ENCODE measurements at regions not wholly inside any gene's neighbourhood (a gene's known extent, or its start where the extent isn't known, plus 50 kb on each side); places are given as distances from the start of the nearest gene placed in this dataset.
"Not testable (repeated sequence)": the region's sequence is repeated elsewhere in the genome, so short reads cannot be mapped to it uniquely, and the experiment has no call there.

DNA sequence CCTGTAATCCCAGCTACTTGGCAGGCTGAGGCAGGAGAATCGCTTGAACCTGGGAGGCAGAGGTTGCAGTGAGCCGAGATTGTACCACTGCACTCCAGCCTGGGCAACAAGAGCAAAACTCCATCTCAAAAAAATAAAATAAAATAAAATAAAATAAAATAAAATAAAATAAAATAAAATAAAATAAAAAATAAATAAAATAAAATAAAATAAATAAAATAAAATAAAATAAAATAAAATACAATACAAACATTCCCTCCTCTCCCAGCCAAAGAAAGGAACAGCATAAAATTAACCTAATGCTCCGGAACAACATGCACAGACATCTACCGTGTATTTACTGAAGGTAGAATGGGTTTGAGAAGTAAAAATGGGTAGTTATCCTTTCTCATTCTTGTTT lies 521.9 kb upstream of the FAM174A start:
- DNase-seq, result not testable (repeated sequence)

DNA sequence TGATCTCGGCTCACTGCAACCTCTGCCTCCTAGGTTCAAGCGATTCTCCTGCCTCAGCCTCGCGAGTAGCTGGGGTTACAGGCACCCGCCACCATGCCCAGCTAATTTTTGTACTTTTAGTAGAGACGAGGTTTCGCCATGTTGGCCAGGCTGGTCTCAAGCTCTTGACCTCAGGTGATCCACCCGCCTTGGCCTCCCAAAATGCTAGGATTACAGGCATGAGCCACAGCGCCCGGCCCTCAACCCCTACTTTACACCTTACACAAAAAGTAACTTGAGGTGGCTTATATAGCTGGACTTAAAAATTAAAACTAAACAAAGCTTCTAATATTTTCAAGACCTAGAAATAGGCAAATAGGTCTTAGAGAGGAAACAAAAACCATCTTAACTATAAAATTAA lies 524.0 kb upstream of the FAM174A start:
- not testable (repeated sequence) for DNase-seq

GRCh38 chr5:100004969-100005368 lies 530.2 kb upstream of the FAM174A start:
- no peak for DNase-seq

GRCh38 chr5:99998319-99998718 lies 536.9 kb upstream of the FAM174A start:
- DNase-seq, result no peak

DNA sequence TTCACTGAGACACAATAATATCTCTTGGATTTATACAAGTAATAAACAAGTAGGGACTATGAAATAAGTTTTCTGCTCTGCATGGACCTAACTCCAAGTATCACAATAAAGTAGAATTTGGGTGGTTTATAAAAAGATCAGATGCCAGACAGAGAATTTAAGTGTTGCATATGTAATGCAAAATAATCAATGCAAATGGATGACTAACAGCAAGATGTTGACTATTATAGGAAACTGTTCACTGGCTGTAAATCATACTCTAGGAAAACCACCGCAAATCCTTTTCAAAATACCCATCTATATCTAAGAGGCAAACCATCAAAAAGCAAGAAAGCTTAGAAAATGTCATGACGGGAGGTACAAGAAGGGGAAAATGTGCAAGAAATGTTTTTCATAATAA lies 539.8 kb upstream of the FAM174A start:
- DNase-seq, result no peak

DNA sequence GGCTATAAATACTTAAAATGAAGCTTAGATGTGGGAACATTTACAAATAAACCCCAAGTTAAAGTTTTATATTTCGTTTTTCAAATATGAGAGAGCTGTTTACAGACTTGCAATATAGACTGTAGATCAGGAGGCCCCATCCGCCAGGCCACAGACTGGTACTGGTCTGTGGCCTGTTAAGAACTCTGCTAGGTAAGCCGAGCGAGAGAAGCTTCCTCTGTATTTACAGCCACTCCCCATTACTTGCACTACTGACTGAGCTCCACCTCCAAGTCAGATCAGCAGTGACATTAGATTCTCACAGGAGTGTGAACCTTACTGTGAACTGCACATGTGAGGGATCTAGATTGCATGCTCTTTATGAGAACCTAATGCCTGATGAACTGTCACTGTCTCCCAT lies 561.4 kb upstream of the FAM174A start:
- DNase-seq, result no peak

GRCh38 chr5:99955962-99956361 lies 579.2 kb upstream of the FAM174A start:
- no peak for DNase-seq

DNA sequence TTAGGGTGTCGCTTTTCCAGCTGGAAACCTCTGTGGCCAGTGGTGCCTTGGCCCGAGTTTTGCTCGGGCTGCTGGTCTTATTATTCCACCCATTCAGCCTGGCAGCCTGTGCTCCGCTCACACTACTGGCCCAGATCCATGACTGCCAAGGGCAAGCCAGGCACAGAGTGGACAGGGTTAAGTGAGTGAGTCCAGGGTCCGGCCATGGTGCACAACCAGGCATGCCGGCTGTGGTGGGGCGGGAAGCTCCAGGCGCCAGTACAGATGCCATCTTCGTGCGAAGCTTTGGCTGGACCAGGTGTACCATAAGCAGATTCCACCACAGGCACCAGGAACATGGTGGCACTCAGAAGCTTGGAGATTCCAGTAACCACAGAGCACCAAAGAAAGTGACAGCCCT lies 580.2 kb upstream of the FAM174A start:
- no peak for DNase-seq

DNA sequence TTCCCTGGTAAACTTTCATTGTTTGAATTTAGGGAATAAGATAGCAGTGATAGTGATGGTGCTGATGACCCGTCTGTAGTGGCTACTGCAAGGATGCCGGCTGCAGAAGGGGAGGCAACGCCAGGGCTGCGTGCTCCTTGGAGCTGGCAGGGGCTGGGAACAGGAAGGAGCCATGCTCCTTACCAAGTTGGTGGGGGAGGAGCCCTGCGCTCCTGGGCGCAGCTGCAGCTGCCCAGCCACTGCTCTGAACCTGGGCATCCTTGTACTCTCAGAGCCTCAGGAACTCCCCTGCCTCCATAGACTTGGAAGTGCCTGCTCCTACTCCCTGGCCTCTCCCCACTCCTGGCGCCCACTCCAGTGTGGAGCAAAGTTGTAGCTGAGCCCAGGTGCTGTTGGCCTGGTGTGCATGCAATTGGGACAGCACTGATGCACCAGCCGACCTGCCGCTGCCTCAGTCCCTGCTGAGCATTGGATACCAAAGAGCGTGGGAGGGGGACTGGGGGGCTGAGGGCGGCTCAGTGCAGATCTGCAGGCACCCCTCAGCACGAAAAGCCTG lies 585.1 kb upstream of the FAM174A start:
- DNase-seq, result no peak

GRCh38 chr5:99949361-99949760 lies 585.8 kb upstream of the FAM174A start:
- DNase-seq, result no peak

- DNase-seq, result no peak
These were observed 586.3 kb upstream of the FAM174A start for GRCh38 chr5:99948850-99949249.

- no peak for DNase-seq
These were observed 589.4 kb upstream of the FAM174A start for GRCh38 chr5:99945478-99946442.

GRCh38 chr5:99940540-99940939 lies 594.6 kb upstream of the FAM174A start:
- no peak for DNase-seq

DNA sequence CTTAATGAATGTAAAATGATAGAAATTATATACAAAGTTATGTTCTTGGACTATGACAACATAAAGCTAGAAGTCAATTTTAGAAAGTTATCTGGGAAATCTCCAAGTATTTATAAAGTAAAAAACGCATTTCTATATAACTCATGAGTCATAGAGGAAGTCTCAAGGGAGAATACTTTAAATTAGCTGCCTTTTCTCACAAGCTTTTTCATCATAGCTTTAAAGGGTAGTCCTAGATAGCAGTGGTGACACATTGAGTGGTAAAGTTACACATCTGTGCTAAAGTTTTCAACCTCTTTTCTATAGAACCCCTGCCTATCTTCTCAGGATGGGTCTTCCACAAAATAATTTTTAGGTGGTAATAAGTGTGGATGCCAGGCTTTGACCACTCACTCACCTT lies 598.3 kb upstream of the FAM174A start:
- no peak for DNase-seq

- DNase-seq, result no peak
These were observed 605.4 kb upstream of the FAM174A start for GRCh38 chr5:99929806-99930135.

- DNase-seq, result no peak
These were observed 605.9 kb upstream of the FAM174A start for GRCh38 chr5:99929067-99929805.

DNA sequence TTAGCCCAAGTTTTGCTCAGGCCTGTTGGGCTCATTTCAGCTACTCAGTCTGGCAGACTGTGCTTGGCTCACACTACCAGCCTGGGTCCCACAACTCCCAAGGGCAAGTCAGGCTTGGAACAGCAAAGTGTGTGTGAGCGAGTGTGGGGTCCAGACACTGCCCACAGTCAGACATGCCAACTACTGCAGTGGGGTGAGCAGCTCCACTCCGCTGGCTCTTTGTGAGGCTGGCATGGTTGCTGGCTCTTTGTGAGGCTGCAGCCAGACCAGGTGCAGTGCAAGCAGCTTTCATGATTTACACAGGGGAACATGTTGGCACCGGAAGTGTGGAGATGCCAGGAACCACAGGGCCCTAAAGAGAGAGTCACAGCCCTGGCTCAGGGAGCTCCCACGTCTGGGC lies 606.7 kb upstream of the FAM174A start:
- no peak for DNase-seq

DNA sequence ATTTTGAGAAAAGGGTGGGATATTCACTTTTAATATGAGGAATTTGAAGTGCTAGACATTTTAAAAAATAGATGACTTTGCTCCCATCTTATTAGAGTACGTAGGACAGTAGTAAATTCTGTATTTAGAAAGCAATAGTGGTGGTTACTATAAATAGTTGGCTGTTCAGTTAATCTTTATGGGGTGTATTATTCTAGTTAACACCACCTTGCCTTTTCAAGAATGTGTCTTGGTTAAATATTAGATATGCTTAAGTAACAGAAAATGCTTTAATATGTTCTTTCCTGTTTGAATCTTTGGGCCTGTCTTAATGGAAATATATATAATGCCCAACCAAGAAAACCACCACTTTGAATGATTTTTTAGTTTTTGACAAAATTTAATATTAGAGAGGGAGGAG lies 608.7 kb upstream of the FAM174A start:
- DNase-seq, result no peak

- DNase-seq, result no peak
These were observed 612.8 kb upstream of the FAM174A start for GRCh38 chr5:99922386-99922785.

DNA sequence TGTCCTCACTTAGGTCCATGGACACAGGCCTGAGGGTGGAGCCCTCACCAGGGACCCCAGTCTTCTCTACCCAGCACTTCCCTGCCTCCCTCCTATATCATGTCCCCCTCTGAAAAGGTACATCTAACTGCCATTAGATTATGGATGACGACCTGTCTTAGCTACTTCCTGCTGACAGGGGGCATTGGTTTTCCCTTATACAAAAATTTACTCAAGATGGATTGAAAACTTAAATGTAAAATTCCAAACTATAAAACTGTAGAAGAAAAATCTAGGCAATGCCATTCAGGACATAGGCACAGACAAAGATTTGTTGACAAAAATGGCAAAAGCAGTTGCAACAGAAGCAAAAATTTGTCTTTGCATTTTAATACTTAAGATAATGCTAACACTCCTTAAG lies 623.2 kb upstream of the FAM174A start:
- DNase-seq, result no peak

DNA sequence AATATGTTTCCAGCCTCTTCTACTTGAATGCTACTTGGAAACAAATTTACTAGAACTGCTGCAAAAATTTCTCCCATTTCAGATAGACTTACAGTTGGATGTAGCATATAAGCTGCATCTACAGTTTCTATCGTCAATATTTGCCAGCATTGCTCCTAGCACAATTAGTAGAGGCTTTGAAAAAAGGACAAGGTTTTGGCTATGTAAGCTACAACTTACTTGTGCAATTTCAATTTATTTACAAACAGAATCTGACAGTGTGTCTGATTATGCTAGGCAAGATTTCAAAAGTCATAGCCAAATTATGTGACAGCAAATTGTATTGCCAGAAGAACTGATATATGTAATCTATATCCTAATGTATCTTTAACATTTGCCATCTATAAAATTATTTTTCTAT lies 628.4 kb upstream of the FAM174A start:
- no peak for DNase-seq

- no peak for DNase-seq
These were observed 633.2 kb upstream of the FAM174A start for GRCh38 chr5:99901972-99902371.

DNA sequence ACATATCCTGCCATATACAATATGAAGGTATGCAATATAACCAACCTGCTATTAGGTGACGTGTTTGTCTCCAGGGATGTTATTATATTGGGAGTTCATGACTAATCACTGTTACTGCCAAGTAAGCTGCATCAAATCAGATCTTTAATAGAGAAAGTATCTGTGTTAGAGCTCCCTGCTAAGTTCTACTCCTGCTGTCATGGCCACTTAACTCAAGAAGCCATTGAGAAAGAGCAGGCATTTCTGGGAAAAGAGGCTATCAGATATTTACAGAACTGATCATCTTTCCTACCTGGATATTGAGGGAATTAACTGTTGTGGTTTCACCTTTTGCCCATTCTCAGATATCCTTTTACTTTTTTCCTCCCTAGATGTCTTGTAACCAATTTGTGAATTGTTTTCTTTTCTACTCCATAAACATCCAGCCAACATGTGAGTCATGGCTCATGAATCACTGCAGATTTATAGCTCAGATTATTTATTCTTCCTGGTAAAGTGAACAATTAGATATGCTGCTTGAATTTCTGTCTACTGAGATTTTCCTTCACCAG lies 634.8 kb upstream of the FAM174A start:
- no peak for DNase-seq
